HepG2 (cell line): ENCODE measurements at regions not wholly inside any gene's neighbourhood (a gene's known extent, or its start where the extent isn't known, plus 50 kb on each side); places are given as distances from the start of the nearest gene placed in this dataset.

ENCODE experiments used
- ARID4A ChIP-seq: sonication (generic); formaldehyde crosslinking; IDR thresholded peaks from 2 replicates; pipeline ENCODE4 v1.5.0; 2020; ENCODE audit warnings: mild to moderate bottlenecking, missing genetic modification reagents, borderline replicate concordance
- CREB3 ChIP-seq: sonication (generic); formaldehyde crosslinking; IDR thresholded peaks from 2 replicates; pipeline ENCODE4 v1.5.0; 2020; ENCODE audit warnings: missing genetic modification reagents
- GTF2F1 ChIP-seq: fragments of 150-350 bp; IDR thresholded peaks from 2 replicates; pipeline ENCODE4 v1.6.1; 2014; ENCODE audit warnings: low read length
- MEF2D ChIP-seq: sonication (generic); formaldehyde crosslinking; IDR thresholded peaks from 2 replicates; pipeline ENCODE4 v1.5.1; 2020; ENCODE audit warnings: mild to moderate bottlenecking, missing genetic modification reagents
- MXD3 ChIP-seq: IDR thresholded peaks from 2 replicates; pipeline ENCODE4 v1.6.1; 2016; ENCODE audit warnings: mild to moderate bottlenecking, missing biosample characterization, missing genetic modification reagents
- MYPOP ChIP-seq: sonication (generic); formaldehyde crosslinking; IDR thresholded peaks from 2 replicates; pipeline ENCODE4 v1.8.1; 2023; ENCODE audit warnings: mild to moderate bottlenecking, moderate library complexity, missing genetic modification reagents
- NFYC ChIP-seq: IDR thresholded peaks from 2 replicates; pipeline ENCODE4 v1.6.1; 2016; ENCODE audit warnings: missing genetic modification reagents, missing compliant biosample characterization
- ZFP90 ChIP-seq: sonication (generic); formaldehyde crosslinking; IDR thresholded peaks from 2 replicates; pipeline ENCODE4 v1.8.0; 2022; ENCODE audit warnings: missing genetic modification reagents, mild to moderate bottlenecking, inconsistent platforms, borderline replicate concordance
- ZHX2 ChIP-seq, 2 experiments: sonication (generic) in 1 of 2; formaldehyde crosslinking in 1 of 2; IDR thresholded peaks; 2 replicates each; pipeline versions ENCODE4 v1.6.1 to v1.9.0; 2014 to 2022; ENCODE audit warnings: antibody characterized with exemption in 1 of 2, borderline replicate concordance in 1 of 2, inconsistent platforms in 1 of 2, low read depth in 1 of 2, missing genetic modification reagents in 1 of 2
- ZMYM2 ChIP-seq: sonication (generic); formaldehyde crosslinking; IDR thresholded peaks from 2 replicates; pipeline ENCODE4 v1.8.0; 2022; ENCODE audit warnings: mild to moderate bottlenecking, missing genetic modification reagents
- ZNF704 ChIP-seq: sonication (generic); formaldehyde crosslinking; IDR thresholded peaks from 2 replicates; pipeline ENCODE4 v1.8.1; 2023; ENCODE audit warnings: mild to moderate bottlenecking, inconsistent platforms, moderate library complexity, missing genetic modification reagents, borderline replicate concordance
- ZNF883 ChIP-seq: sonication (generic); formaldehyde crosslinking; IDR thresholded peaks from 2 replicates; pipeline ENCODE4 v1.5.1; 2020; ENCODE audit warnings: mild to moderate bottlenecking, missing genetic modification reagents; ENCODE audit errors: not compliant biosample characterization

GRCh38 chr14:32008602-32009193 is 68.4 kb upstream of the ARHGAP5 start (continued):
- TF ChIP-seq CREB3: no peak
- TF ChIP-seq GTF2F1: no peak
- TF ChIP-seq ZMYM2: no peak
- no peak for TF ChIP-seq ARID4A (CRISPR knock-in tag)
- no peak for TF ChIP-seq MXD3 (CRISPR knock-in tag)
- no peak for TF ChIP-seq NFYC (CRISPR knock-in tag)
- TF ChIP-seq MYPOP: no peak
- no peak for TF ChIP-seq ZNF883 (CRISPR knock-in tag)
- TF ChIP-seq ZHX2 (IDR thresholded peaks at IDR 0.05; ENCODE audit: low read depth): no peak
- no peak for TF ChIP-seq ZHX2 (CRISPR knock-in tag; IDR thresholded peaks at IDR 0.05; ENCODE audit: borderline replicate concordance)
- TF ChIP-seq ZFP90 (CRISPR knock-in tag): no peak
- TF ChIP-seq MEF2D (CRISPR knock-in tag): no peak
- TF ChIP-seq ZNF704 (CRISPR knock-in tag): no peak
